ENCODE measurements at regions not wholly inside any gene's neighbourhood (a gene's known extent, or its start where the extent isn't known, plus 50 kb on each side); places are given as distances from the start of the nearest gene placed in this dataset.

- WGBS (ENCODE audit: insufficient coverage, insufficient replicate concordance, low lambda C conversion rate, missing lambda C conversion rate), result 19% methylated on average over 2 of the region's 2 CpGs
- no peak for TF ChIP-seq EZH2 (IDR thresholded peaks at IDR 0.05; ENCODE audit: borderline replicate concordance, control insufficient read depth, low read depth, low read length)
- TF ChIP-seq IRF3 (IDR thresholded peaks at IDR 0.05), result no peak
- TF ChIP-seq FOS (IDR thresholded peaks at IDR 0.05; ENCODE audit: borderline replicate concordance, extremely low read depth, insufficient read length), result no peak
- TF ChIP-seq POLR2AphosphoS2 (IDR thresholded peaks at IDR 0.05; ENCODE audit: low read depth, low read length), result no peak
- TF ChIP-seq RB1 (IDR thresholded peaks at IDR 0.05; ENCODE audit: borderline replicate concordance), result no peak
- no peak for TF ChIP-seq MYC (IDR thresholded peaks at IDR 0.05; ENCODE audit: insufficient read depth, insufficient read length, insufficient replicate concordance, low read length, severe bottlenecking)
- no peak for TF ChIP-seq MLLT1 (IDR thresholded peaks at IDR 0.05)
- TF ChIP-seq CEBPB (IDR thresholded peaks at IDR 0.05; ENCODE audit: borderline replicate concordance in 1 of 2, low read depth in 2 of 2, low read length in 2 of 2), result no peak
- TF ChIP-seq SP1 (IDR thresholded peaks at IDR 0.05; ENCODE audit: low read depth, low read length), result no peak
- no peak for TF ChIP-seq E2F4 (IDR thresholded peaks at IDR 0.05; ENCODE audit: low read depth, low read length)
- no peak for TF ChIP-seq HDGF (IDR thresholded peaks at IDR 0.05)
- TF ChIP-seq WRNIP1 (IDR thresholded peaks at IDR 0.05; ENCODE audit: borderline replicate concordance, low read depth, low read length), result no peak
- no peak for TF ChIP-seq USF1 (IDR thresholded peaks at IDR 0.05; ENCODE audit: borderline replicate concordance, extremely low read length, insufficient read depth, low read depth, low read length)
- TF ChIP-seq HDAC2 (IDR thresholded peaks at IDR 0.05), result no peak
- no peak for TF ChIP-seq SREBF1 (IDR thresholded peaks at IDR 0.05; ENCODE audit: low read length)
- no peak for TF ChIP-seq RAD51 (IDR thresholded peaks at IDR 0.05)
- TF ChIP-seq JUNB (IDR thresholded peaks at IDR 0.05), result no peak
- Histone ChIP-seq H3K9me3 (replicated peaks; ENCODE audit: control insufficient read depth, insufficient read depth, low read length) (peaks cover 3% of the 10 kb centered on the region; the same call in 1 of the 3 replicates), H4K20me1 (ENCODE audit: control insufficient read depth, insufficient read depth) (no peaks in the 10 kb centered on the region), H3K4me2 (ENCODE audit: control insufficient read depth, insufficient read depth) (no peak overlapping the region), H3K9ac (ENCODE audit: control insufficient read depth, insufficient read depth, low read length) (no peak overlapping the region), H3K27me3 (replicated peaks in 1 of 2; ENCODE audit: control insufficient read depth in 2 of 2, insufficient read depth in 2 of 2, low read length in 1 of 2) (no peaks in the 10 kb centered on the region), H3K79me2 (ENCODE audit: control insufficient read depth, insufficient read depth, low read length) (no peaks in the 10 kb centered on the region), H3K4me3 (no peak overlapping the region), H3K36me3 (ENCODE audit: control insufficient read depth in 2 of 2, insufficient read depth in 2 of 2, low read length in 1 of 2) (no peaks in the 10 kb centered on the region), H3K27ac (ENCODE audit: control insufficient read depth, insufficient read depth) (no peak overlapping the region), H3K4me1 (ENCODE audit: control insufficient read depth, insufficient read depth, low read length) (no peaks in the 10 kb centered on the region), H2AFZ (ENCODE audit: control insufficient read depth, low read depth, low read length) (no peak overlapping the region)
- ChIA-PET RAD21 (ENCODE audit: unreplicated experiment) (no interaction called here), POLR2A (no interaction called here), SMC1A (ENCODE audit: uncharacterized antibody, unreplicated experiment) (no interaction called here), CTCF (no interaction called here)
- ATAC-seq (no peak), FAIRE-seq (no peak), DNase-seq (ENCODE audit: low read depth, low spot score) (no peak)
- in situ Hi-C loops (cut with MboI) (no loop called here), intact Hi-C loops (cut with micrococcal nuclease; ENCODE audit: unreplicated experiment) (no loop called here)
- no TSS peak for BruUV-seq (replicated peaks)
Observed at GRCh38 chr5:115439639-115440038, 104.9 kb downstream of the FEM1C start.

Measured in GM12878 (cell line).